ENCODE measurements at regions not wholly inside any gene's neighbourhood (a gene's known extent, or its start where the extent isn't known, plus 50 kb on each side); places are given as distances from the start of the nearest gene placed in this dataset.
"Not testable (repeated sequence)": the region's sequence is repeated elsewhere in the genome, so short reads cannot be mapped to it uniquely, and the experiment has no call there.

DNA sequence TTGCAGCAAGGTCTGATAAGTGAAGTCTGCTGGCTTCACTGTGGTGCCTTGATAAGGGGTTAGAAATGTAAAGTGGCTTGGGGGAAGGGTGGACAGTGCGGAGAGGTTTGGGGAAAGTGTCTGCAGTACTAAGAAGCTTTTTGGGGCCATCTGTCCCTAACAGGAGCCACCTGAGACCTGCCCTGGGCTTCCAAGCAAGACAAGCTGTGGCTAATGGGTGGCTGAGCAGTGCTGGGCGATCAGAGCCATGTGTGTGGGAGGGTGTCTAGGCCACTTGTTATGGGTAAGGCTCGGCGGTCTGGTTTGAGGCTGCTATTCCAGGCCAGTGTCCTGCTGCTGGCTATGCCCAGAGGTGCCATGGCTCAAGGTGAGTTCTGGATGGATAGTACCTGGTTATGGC, 185.4 kb upstream of the MTMR8 start:
- DNase-seq = peak; percentile 2

- DNase-seq = no peak
These were observed 184.8 kb upstream of the MTMR8 start for GRCh38 chrX:64580035-64580434.

- DNase-seq = no peak
These were observed 175.8 kb upstream of the MTMR8 start for GRCh38 chrX:64571011-64571410.

- no peak for DNase-seq
These were observed 175.0 kb upstream of the MTMR8 start for GRCh38 chrX:64570204-64570603.

GRCh38 chrX:64565348-64565747, 170.1 kb upstream of the MTMR8 start:
- not testable (repeated sequence) for DNase-seq

GRCh38 chrX:64549236-64549635, 154.0 kb upstream of the MTMR8 start:
- DNase-seq = not testable (repeated sequence)

GRCh38 chrX:64536736-64537135, 141.5 kb upstream of the MTMR8 start:
- DNase-seq = no peak
